ENCODE measurements at regions not wholly inside any gene's neighbourhood (a gene's known extent, or its start where the extent isn't known, plus 50 kb on each side); places are given as distances from the start of the nearest gene placed in this dataset.

GRCh38 chr3:180330440-180330839, 271.5 kb upstream of the TTC14 start:
- H3K36me3 ChIP-seq (ENCODE audit: insufficient read depth, low read length) = no peaks in the 10 kb centered on the region
- no peaks in the 10 kb centered on the region for H3K9me3 ChIP-seq (ENCODE audit: low read length)
- no peak for DNase-seq
- no peaks in the 10 kb centered on the region for H3K4me1 Mint-ChIP-seq
- no peaks in the 10 kb centered on the region for H3K36me3 Mint-ChIP-seq
- ChIA-PET CTCF (no interaction called here), POLR2A (no interaction called here)
- peaks cover 0 to 5% (median 2%) of the 10 kb centered on the region in 5 donors for H3K9me3 Mint-ChIP-seq
- no peak overlapping the region for H3K27ac Mint-ChIP-seq
- no peaks in the 10 kb centered on the region for H3K27me3 ChIP-seq (ENCODE audit: insufficient read depth, low read length, poor library complexity, severe bottlenecking)
- H3K4me3 Mint-ChIP-seq = no peak overlapping the region
- no peak overlapping the region for H3K27ac ChIP-seq (ENCODE audit: low read depth, low read length)
- no peaks in the 10 kb centered on the region for H3K4me1 ChIP-seq (ENCODE audit: insufficient read depth, low read length)
- H3K27me3 Mint-ChIP-seq = peaks cover 0 to 3% of the 10 kb centered on the region in 2 donors
- no peak overlapping the region for H3K4me3 ChIP-seq (ENCODE audit: low read length)

- H3K4me1 Mint-ChIP-seq = no peaks in the 10 kb centered on the region
- H3K4me1 ChIP-seq (ENCODE audit: insufficient read depth, low read length) = no peaks in the 10 kb centered on the region
- peaks cover 0 to 3% of the 10 kb centered on the region in 2 donors for H3K27me3 Mint-ChIP-seq
- CTCF ChIA-PET = no interaction called here
- no peak overlapping the region for H3K27ac Mint-ChIP-seq
- no peaks in the 10 kb centered on the region for H3K27me3 ChIP-seq (ENCODE audit: insufficient read depth, low read length, poor library complexity, severe bottlenecking)
- H3K4me3 ChIP-seq (ENCODE audit: low read length) = no peak overlapping the region
- peaks cover 0 to 5% (median 2%) of the 10 kb centered on the region in 5 donors for H3K9me3 Mint-ChIP-seq
- H3K36me3 ChIP-seq (ENCODE audit: insufficient read depth, low read length) = no peaks in the 10 kb centered on the region
- POLR2A ChIA-PET = no interaction called here
- no peak for DNase-seq
- no peaks in the 10 kb centered on the region for H3K36me3 Mint-ChIP-seq
- no peak overlapping the region for H3K4me3 Mint-ChIP-seq
- no peak overlapping the region for H3K27ac ChIP-seq (ENCODE audit: low read depth, low read length)
- no peaks in the 10 kb centered on the region for H3K9me3 ChIP-seq (ENCODE audit: low read length)
Measured at GRCh38 chr3:180332608-180333007, 269.4 kb upstream of the TTC14 start.

GRCh38 chr3:180335050-180335449, 266.9 kb upstream of the TTC14 start:
- POLR2A ChIA-PET = no interaction called here
- H3K36me3 ChIP-seq (ENCODE audit: insufficient read depth, low read length) = no peaks in the 10 kb centered on the region
- no peak for DNase-seq
- no peaks in the 10 kb centered on the region for H3K4me1 Mint-ChIP-seq
- no peak overlapping the region for H3K27ac ChIP-seq (ENCODE audit: low read depth, low read length)
- H3K4me1 ChIP-seq (ENCODE audit: insufficient read depth, low read length) = no peaks in the 10 kb centered on the region
- no peak overlapping the region for H3K27ac Mint-ChIP-seq
- H3K27me3 Mint-ChIP-seq = no peaks in the 10 kb centered on the region
- no peaks in the 10 kb centered on the region for H3K36me3 Mint-ChIP-seq
- no peak overlapping the region for H3K4me3 ChIP-seq (ENCODE audit: low read length)
- no peaks in the 10 kb centered on the region for H3K9me3 ChIP-seq (ENCODE audit: low read length)
- CTCF ChIA-PET = interaction anchor here (1.0 kb wide), 1 partner anchor 11 kb away, joined by 3 read pairs; no protein-coding TSS in a partner anchor
- H3K9me3 Mint-ChIP-seq = peaks cover 0 to 5% (median 2%) of the 10 kb centered on the region in 5 donors
- H3K4me3 Mint-ChIP-seq = no peak overlapping the region
- no peaks in the 10 kb centered on the region for H3K27me3 ChIP-seq (ENCODE audit: insufficient read depth, low read length, poor library complexity, severe bottlenecking)

- H3K36me3 Mint-ChIP-seq = no peaks in the 10 kb centered on the region
- H3K4me3 Mint-ChIP-seq = no peak overlapping the region
- Histone ChIP-seq H3K4me3 (ENCODE audit: low read length) (no peak overlapping the region), H3K4me1 (ENCODE audit: insufficient read depth, low read length) (no peaks in the 10 kb centered on the region), H3K36me3 (ENCODE audit: insufficient read depth, low read length) (no peaks in the 10 kb centered on the region), H3K27ac (ENCODE audit: low read depth, low read length) (no peak overlapping the region), H3K27me3 (ENCODE audit: insufficient read depth, low read length, poor library complexity, severe bottlenecking) (no peaks in the 10 kb centered on the region), H3K9me3 (ENCODE audit: low read length) (no peaks in the 10 kb centered on the region)
- no peaks in the 10 kb centered on the region for H3K4me1 Mint-ChIP-seq
- H3K27ac Mint-ChIP-seq = no peak overlapping the region
- ChIA-PET CTCF (no interaction called here), POLR2A (no interaction called here)
- no peak for DNase-seq
- H3K9me3 Mint-ChIP-seq = peaks cover 0 to 4% (median 0%) of the 10 kb centered on the region in 5 donors
- no peaks in the 10 kb centered on the region for H3K27me3 Mint-ChIP-seq
Measured at GRCh38 chr3:180340395-180340794, 261.6 kb upstream of the TTC14 start.

GRCh38 chr3:180341516-180341915, 260.4 kb upstream of the TTC14 start:
- H3K27me3 Mint-ChIP-seq = no peaks in the 10 kb centered on the region
- Histone ChIP-seq H3K4me3 (ENCODE audit: low read length) (no peak overlapping the region), H3K9me3 (ENCODE audit: low read length) (no peaks in the 10 kb centered on the region), H3K27ac (ENCODE audit: low read depth, low read length) (no peak overlapping the region), H3K4me1 (ENCODE audit: insufficient read depth, low read length) (no peaks in the 10 kb centered on the region), H3K36me3 (ENCODE audit: insufficient read depth, low read length) (no peaks in the 10 kb centered on the region), H3K27me3 (ENCODE audit: insufficient read depth, low read length, poor library complexity, severe bottlenecking) (no peaks in the 10 kb centered on the region)
- DNase-seq = no peak
- no peak overlapping the region for H3K4me3 Mint-ChIP-seq
- no peak overlapping the region for H3K27ac Mint-ChIP-seq
- ChIA-PET CTCF (no interaction called here), POLR2A (no interaction called here)
- H3K9me3 Mint-ChIP-seq = peaks cover 0 to 4% (median 0%) of the 10 kb centered on the region in 5 donors
- no peaks in the 10 kb centered on the region for H3K36me3 Mint-ChIP-seq
- H3K4me1 Mint-ChIP-seq = no peaks in the 10 kb centered on the region

- no peaks in the 10 kb centered on the region for H3K27me3 Mint-ChIP-seq
- Histone ChIP-seq H3K27me3 (ENCODE audit: insufficient read depth, low read length, poor library complexity, severe bottlenecking) (peaks cover 6% of the 10 kb centered on the region), H3K4me1 (ENCODE audit: insufficient read depth, low read length) (no peaks in the 10 kb centered on the region), H3K27ac (ENCODE audit: low read depth, low read length) (no peak overlapping the region), H3K4me3 (ENCODE audit: low read length) (no peak overlapping the region), H3K9me3 (ENCODE audit: low read length) (no peaks in the 10 kb centered on the region), H3K36me3 (ENCODE audit: insufficient read depth, low read length) (no peaks in the 10 kb centered on the region)
- no peak for DNase-seq
- H3K4me3 Mint-ChIP-seq = no peak overlapping the region
- no peaks in the 10 kb centered on the region for H3K36me3 Mint-ChIP-seq
- ChIA-PET POLR2A (no interaction called here), CTCF (no interaction called here)
- H3K4me1 Mint-ChIP-seq = no peaks in the 10 kb centered on the region
- no peak overlapping the region for H3K27ac Mint-ChIP-seq
- H3K9me3 Mint-ChIP-seq = peaks cover 0 to 2% (median 0%) of the 10 kb centered on the region in 5 donors
Measured at GRCh38 chr3:180351601-180352000, 250.4 kb upstream of the TTC14 start.

- H3K9me3 Mint-ChIP-seq = peaks cover 0 to 2% (median 0%) of the 10 kb centered on the region in 5 donors
- CTCF ChIA-PET = no interaction called here
- no peaks in the 10 kb centered on the region for H3K4me1 ChIP-seq (ENCODE audit: insufficient read depth, low read length)
Measured at GRCh38 chr3:180352261-180352660, 249.7 kb upstream of the TTC14 start.

GRCh38 chr3:180354214-180354613, 247.7 kb upstream of the TTC14 start:
- no peak for DNase-seq
- H3K4me1 ChIP-seq (ENCODE audit: insufficient read depth, low read length) = no peaks in the 10 kb centered on the region
- ChIA-PET POLR2A (no interaction called here), CTCF (no interaction called here)
- no peaks in the 10 kb centered on the region for H3K27me3 Mint-ChIP-seq
- H3K9me3 ChIP-seq (ENCODE audit: low read length) = no peaks in the 10 kb centered on the region
- H3K27me3 ChIP-seq (ENCODE audit: insufficient read depth, low read length, poor library complexity, severe bottlenecking) = peaks cover 6% of the 10 kb centered on the region
- no peaks in the 10 kb centered on the region for H3K36me3 ChIP-seq (ENCODE audit: insufficient read depth, low read length)
- H3K36me3 Mint-ChIP-seq = no peaks in the 10 kb centered on the region
- H3K4me1 Mint-ChIP-seq = no peaks in the 10 kb centered on the region
- peaks cover 0 to 4% (median 0%) of the 10 kb centered on the region in 5 donors for H3K9me3 Mint-ChIP-seq
- H3K4me3 ChIP-seq (ENCODE audit: low read length) = no peak overlapping the region
- H3K27ac Mint-ChIP-seq = no peak overlapping the region
- no peak overlapping the region for H3K27ac ChIP-seq (ENCODE audit: low read depth, low read length)
- peak overlapping the region in 1 of 7 donors; percentile 63 for H3K4me3 Mint-ChIP-seq

More at GRCh38 chr3:180352261-180352660, 249.7 kb upstream of the TTC14 start:
- Mint-ChIP-seq H3K27me3 (no peaks in the 10 kb centered on the region), H3K27ac (no peak overlapping the region), H3K36me3 (no peaks in the 10 kb centered on the region), H3K4me1 (no peaks in the 10 kb centered on the region), H3K4me3 (no peak overlapping the region)
- POLR2A ChIA-PET = no interaction called here
- Histone ChIP-seq H3K9me3 (ENCODE audit: low read length) (no peaks in the 10 kb centered on the region), H3K4me3 (ENCODE audit: low read length) (no peak overlapping the region), H3K27me3 (ENCODE audit: insufficient read depth, low read length, poor library complexity, severe bottlenecking) (peaks cover 6% of the 10 kb centered on the region), H3K36me3 (ENCODE audit: insufficient read depth, low read length) (no peaks in the 10 kb centered on the region), H3K27ac (ENCODE audit: low read depth, low read length) (no peak overlapping the region)
- no peak for DNase-seq

- CTCF ChIA-PET = no interaction called here
- Mint-ChIP-seq H3K27ac (no peak overlapping the region), H3K9me3 (peaks cover 0 to 4% (median 0%) of the 10 kb centered on the region in 5 donors), H3K36me3 (no peaks in the 10 kb centered on the region), H3K27me3 (no peaks in the 10 kb centered on the region), H3K4me3 (no peak overlapping the region), H3K4me1 (no peaks in the 10 kb centered on the region)
- DNase-seq = no peak
- Histone ChIP-seq H3K27me3 (ENCODE audit: insufficient read depth, low read length, poor library complexity, severe bottlenecking) (peaks cover 6% of the 10 kb centered on the region), H3K36me3 (ENCODE audit: insufficient read depth, low read length) (no peaks in the 10 kb centered on the region), H3K9me3 (ENCODE audit: low read length) (no peaks in the 10 kb centered on the region), H3K4me1 (ENCODE audit: insufficient read depth, low read length) (no peaks in the 10 kb centered on the region), H3K27ac (ENCODE audit: low read depth, low read length) (no peak overlapping the region), H3K4me3 (ENCODE audit: low read length) (no peak overlapping the region)
- POLR2A ChIA-PET = no interaction called here
Measured at GRCh38 chr3:180358179-180358578, 243.8 kb upstream of the TTC14 start.
